IPS-15b (cell line): ENCODE measurements at regions not wholly inside any gene's neighbourhood (a gene's known extent, or its start where the extent isn't known, plus 50 kb on each side); places are given as distances from the start of the nearest gene placed in this dataset.

Source experiments
- H3K27me3 ChIP-seq: one replicate; pipeline ENCODE4 v1.6.1; 2013; ENCODE audit warnings: low read length; ENCODE audit not compliant: control insufficient read depth, insufficient read depth
- H3K36me3 ChIP-seq: one replicate; pipeline ENCODE4 v1.6.1; 2013; ENCODE audit warnings: low read length; ENCODE audit not compliant: control insufficient read depth, insufficient read depth
- H3K4me1 ChIP-seq: one replicate; pipeline ENCODE4 v1.6.1; 2013; ENCODE audit warnings: mild to moderate bottlenecking, low read length; ENCODE audit not compliant: control insufficient read depth, insufficient read depth
- H3K4me3 ChIP-seq: one replicate; pipeline ENCODE4 v1.5.1; 2013; ENCODE audit warnings: low read depth, low read length
- H3K9ac ChIP-seq: one replicate; pipeline ENCODE4 v1.6.1; 2013; ENCODE audit warnings: low read depth, mild to moderate bottlenecking, low read length
- H3K9me3 ChIP-seq: one replicate; pipeline ENCODE4 v1.6.1; 2013; ENCODE audit warnings: mild to moderate bottlenecking, low read length; ENCODE audit not compliant: control insufficient read depth, insufficient read depth

DNA sequence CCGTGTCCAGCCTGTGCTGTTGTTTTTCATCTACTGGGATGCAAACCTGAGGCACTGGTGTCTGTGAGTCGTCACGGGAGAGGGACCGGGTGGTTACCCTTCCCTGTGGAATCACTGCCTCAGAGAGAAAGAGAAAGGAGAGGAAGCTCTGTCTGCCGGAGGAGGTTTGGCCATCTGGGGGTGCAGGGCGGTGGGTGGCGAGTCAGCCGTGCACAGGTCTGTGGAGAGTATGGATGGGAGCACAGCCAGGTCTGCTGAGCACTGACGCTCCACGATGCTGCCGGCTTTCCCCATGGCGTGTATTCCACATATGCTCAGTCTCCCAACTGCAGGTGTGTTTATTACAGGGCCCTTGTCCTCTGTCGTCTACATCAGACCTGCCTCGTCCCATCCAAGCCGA lies 395.2 kb upstream of the IRX4 start:
- Histone ChIP-seq H3K4me1 (no peaks in the 10 kb centered on the region), H3K9me3 (no peaks in the 10 kb centered on the region), H3K9ac (no peak overlapping the region), H3K27me3 (no peaks in the 10 kb centered on the region), H3K36me3 (no peaks in the 10 kb centered on the region), H3K4me3 (no peak overlapping the region)

DNA sequence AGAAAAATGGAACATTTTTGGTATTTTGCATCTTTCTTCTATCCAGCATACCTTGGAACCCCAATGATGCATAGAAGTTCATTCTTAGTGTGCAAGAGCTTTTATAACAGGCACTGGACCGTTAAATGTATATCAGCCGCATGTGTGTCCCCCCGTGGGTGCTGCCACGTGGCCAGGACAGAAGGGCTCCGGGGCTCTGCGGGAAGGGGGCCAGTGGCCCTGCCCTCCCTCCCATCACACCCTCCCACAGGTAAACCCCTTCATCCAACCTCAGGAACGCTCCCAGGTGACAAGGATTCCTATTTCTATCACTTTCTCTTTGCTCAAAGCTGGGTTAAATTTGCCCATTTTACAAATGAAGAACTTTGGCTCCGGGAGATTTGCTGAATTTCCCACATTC lies 393.4 kb upstream of the IRX4 start:
- Histone ChIP-seq H3K4me1 (no peaks in the 10 kb centered on the region), H3K9ac (no peak overlapping the region)

DNA sequence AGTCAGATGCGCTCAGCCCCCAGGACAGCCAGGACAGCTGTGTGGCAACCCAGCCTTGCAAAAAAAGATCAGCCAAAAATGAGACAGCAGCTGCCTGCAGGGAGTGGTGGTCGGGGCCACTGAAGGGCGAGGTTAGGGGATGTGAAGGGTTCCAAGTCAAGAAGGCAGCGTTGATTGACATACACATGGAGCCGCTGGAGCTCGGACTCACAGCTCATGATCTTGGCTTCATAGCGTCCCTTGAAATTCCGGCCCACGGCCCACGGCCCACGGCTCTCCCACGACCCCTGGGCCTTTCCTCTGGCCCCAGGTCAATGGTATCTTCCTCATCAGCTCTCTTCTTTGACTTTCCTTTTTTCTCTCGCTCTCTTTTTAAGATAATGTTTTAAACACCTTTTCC lies 390.0 kb upstream of the IRX4 start:
- H3K27me3 ChIP-seq, result no peaks in the 10 kb centered on the region
- no peak overlapping the region for H3K9ac ChIP-seq
- H3K36me3 ChIP-seq, result no peaks in the 10 kb centered on the region
- H3K9me3 ChIP-seq, result no peaks in the 10 kb centered on the region
- no peaks in the 10 kb centered on the region for H3K4me1 ChIP-seq
- H3K4me3 ChIP-seq, result no peak overlapping the region

More for the DNA sequence above, 393.4 kb upstream of the IRX4 start:
- no peak overlapping the region for H3K4me3 ChIP-seq
- H3K27me3 ChIP-seq, result no peaks in the 10 kb centered on the region
- no peaks in the 10 kb centered on the region for H3K9me3 ChIP-seq
- H3K36me3 ChIP-seq, result no peaks in the 10 kb centered on the region

DNA sequence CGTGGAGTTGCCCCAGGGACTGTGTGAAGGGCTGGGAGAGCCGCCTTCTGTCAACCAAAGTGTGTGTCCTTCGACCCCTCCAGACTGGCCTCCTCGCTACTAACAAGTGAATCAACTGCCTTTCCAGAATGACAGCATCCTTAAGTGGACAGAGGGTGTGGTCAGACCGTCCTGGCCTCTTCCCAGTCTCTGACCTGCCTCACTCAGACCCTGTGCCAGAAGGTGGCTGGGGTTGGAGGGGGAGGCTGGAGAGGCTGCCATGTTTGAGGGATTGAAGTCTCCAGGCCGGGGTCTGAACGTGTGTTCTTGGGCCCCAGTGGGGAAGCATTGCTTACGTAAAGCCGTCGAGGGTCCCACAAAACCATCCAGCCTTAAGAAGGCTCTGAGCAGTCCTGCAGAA lies 389.3 kb upstream of the IRX4 start:
- no peaks in the 10 kb centered on the region for H3K36me3 ChIP-seq
- H3K4me1 ChIP-seq, result no peaks in the 10 kb centered on the region
- no peak overlapping the region for H3K9ac ChIP-seq
- no peak overlapping the region for H3K4me3 ChIP-seq
- H3K9me3 ChIP-seq, result no peaks in the 10 kb centered on the region
- no peaks in the 10 kb centered on the region for H3K27me3 ChIP-seq

- no peaks in the 10 kb centered on the region for H3K27me3 ChIP-seq
- H3K9ac ChIP-seq, result no peak overlapping the region
- H3K4me1 ChIP-seq, result no peaks in the 10 kb centered on the region
- no peaks in the 10 kb centered on the region for H3K9me3 ChIP-seq
- no peaks in the 10 kb centered on the region for H3K36me3 ChIP-seq
- no peak overlapping the region for H3K4me3 ChIP-seq
These were observed 388.6 kb upstream of the IRX4 start for GRCh38 chr5:2271316-2271715.

GRCh38 chr5:2270467-2270866 lies 387.7 kb upstream of the IRX4 start:
- no peak overlapping the region for H3K4me3 ChIP-seq
- no peaks in the 10 kb centered on the region for H3K9me3 ChIP-seq
- no peaks in the 10 kb centered on the region for H3K27me3 ChIP-seq
- H3K36me3 ChIP-seq, result no peaks in the 10 kb centered on the region
- H3K4me1 ChIP-seq, result no peaks in the 10 kb centered on the region
- no peak overlapping the region for H3K9ac ChIP-seq

DNA sequence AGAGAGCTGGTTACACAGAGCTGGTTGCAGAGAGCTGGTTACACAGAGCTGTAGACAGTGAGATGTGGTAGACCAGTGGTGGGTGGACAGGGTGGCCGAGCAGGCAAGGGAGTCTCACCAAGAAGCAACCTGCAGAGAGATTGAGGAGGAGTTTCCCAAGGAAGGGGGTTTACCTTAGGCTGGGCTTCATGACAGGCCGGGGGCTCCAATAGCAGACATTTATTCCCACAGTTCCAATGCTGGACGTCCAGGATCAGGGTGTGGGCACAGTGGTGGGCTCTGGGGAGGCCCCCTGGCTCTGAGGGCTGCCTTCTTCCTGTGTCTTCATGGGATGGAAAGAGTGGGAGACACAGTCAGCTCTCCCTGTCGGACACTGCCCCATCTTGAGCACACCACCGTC lies 386.9 kb upstream of the IRX4 start:
- Histone ChIP-seq H3K36me3 (no peaks in the 10 kb centered on the region), H3K4me3 (no peak overlapping the region), H3K4me1 (no peaks in the 10 kb centered on the region), H3K9me3 (no peaks in the 10 kb centered on the region), H3K9ac (no peak overlapping the region), H3K27me3 (no peaks in the 10 kb centered on the region)

DNA sequence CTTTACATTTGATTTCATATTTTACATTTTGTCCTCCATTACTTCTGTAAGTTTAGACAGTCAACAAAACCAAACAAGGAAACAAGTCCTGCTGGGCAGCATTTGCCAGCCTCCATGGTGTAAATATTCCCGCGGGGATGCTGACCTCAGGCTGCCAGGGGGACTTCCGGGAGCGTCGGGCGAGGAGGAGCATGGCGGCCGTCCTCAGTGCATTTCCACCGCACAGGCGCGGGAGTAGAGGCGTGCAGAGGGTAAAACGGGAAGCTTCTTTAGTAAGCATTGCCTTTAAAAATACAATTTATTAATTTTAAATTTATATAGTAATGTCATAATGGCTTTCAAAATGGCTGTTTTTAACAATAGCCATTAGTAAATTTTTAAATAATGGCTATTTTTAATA lies 385.3 kb upstream of the IRX4 start:
- no peaks in the 10 kb centered on the region for H3K27me3 ChIP-seq
- H3K36me3 ChIP-seq, result no peaks in the 10 kb centered on the region

DNA sequence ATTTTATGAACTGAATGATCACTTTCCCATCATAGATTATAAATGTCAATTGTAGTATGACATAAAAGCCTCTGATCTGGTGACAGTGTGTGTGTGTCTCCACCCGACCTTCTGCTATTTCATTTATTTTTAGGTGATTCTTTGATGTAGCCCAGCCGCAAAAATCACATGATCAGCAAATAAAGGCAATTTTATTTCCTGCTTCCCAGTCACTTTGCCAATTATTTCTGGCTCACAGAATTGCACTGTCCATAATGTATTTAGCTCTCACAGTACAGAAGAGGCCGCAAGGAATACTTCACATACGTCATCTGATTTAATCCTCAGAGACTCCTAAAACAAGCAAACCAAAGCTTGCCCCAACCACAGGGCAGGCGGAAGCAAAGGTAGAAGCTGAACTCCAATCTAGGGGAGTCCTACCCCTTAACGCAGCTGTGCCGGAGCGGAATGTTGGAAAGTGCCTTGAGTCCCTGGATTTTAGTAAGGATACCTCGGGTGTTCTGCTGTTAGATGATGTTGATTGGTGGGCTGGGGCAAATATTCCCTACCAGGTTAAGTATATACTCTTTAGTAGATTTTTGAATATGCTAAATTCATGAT lies 384.0 kb upstream of the IRX4 start:
- Histone ChIP-seq H3K36me3 (no peaks in the 10 kb centered on the region), H3K27me3 (no peaks in the 10 kb centered on the region), H3K9me3 (no peaks in the 10 kb centered on the region), H3K4me3 (no peak overlapping the region), H3K4me1 (no peaks in the 10 kb centered on the region), H3K9ac (no peak overlapping the region)

More for the DNA sequence above, 385.3 kb upstream of the IRX4 start:
- H3K4me3 ChIP-seq, result no peak overlapping the region
- no peaks in the 10 kb centered on the region for H3K9me3 ChIP-seq
- no peaks in the 10 kb centered on the region for H3K4me1 ChIP-seq
- H3K9ac ChIP-seq, result no peak overlapping the region

DNA sequence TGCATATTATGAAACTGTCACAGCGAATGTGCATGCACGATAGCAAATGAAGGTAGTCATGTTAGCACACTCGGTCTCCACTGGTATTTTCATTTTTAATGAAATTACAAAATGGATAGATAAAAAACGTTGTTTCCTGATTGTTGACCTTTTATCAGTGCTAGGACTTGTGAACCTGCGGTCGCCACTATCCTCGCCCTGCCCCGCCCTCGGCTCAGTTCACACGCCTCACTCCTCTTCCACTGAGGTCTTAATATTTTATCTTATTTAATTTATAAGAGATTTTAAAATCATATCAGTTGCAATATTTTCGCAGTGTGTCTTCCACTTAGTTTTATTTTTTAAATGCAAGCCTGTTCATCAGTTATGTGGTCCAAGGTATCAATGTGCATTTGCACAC lies 382.6 kb upstream of the IRX4 start:
- Histone ChIP-seq H3K9me3 (no peaks in the 10 kb centered on the region), H3K27me3 (no peaks in the 10 kb centered on the region), H3K4me3 (no peak overlapping the region), H3K9ac (no peak overlapping the region), H3K4me1 (no peaks in the 10 kb centered on the region), H3K36me3 (no peaks in the 10 kb centered on the region)

DNA sequence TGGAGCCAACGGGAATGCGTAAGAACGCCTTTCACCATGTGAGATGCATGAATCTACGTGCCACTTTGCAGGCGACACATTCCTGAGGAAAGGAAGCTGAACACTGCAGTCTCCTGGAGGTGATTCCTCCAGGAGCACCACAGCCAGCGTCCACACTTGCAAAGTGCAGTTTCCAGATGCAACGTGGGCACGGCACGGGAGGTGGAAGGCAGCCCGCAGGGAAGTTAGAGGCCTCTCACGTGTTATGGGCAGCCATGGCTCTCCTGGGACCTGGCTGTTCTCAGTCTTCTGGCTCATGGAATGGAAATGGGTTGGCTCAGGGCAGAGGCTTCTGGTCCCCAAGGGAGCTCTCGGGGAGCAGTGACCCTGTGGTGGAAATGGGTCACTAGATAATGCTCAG lies 381.0 kb upstream of the IRX4 start:
- H3K9me3 ChIP-seq, result no peaks in the 10 kb centered on the region
- H3K4me3 ChIP-seq, result no peak overlapping the region
- no peak overlapping the region for H3K9ac ChIP-seq
- no peaks in the 10 kb centered on the region for H3K27me3 ChIP-seq
- no peaks in the 10 kb centered on the region for H3K4me1 ChIP-seq
- H3K36me3 ChIP-seq, result no peaks in the 10 kb centered on the region

DNA sequence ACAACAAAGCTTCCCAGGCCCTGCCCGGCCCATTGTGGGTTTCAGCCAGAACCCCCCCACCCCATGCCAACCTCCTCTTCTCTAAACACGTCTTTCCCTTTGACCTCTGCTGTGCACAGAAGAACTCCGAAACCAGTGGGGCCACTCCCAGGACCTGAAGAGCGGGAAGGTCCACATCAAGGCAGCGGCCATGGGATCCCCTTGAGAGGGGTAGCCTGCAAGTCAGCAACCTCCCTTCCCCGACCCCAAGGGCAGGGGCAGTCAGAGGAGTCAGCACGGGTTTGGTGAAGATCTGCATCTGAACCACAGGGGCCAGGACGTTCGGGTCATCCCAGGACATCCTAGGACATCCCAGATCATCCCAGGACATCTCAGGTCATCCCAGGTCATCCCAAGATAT lies 379.9 kb upstream of the IRX4 start:
- Histone ChIP-seq H3K4me3 (no peak overlapping the region), H3K27me3 (no peaks in the 10 kb centered on the region), H3K9me3 (no peaks in the 10 kb centered on the region), H3K4me1 (no peaks in the 10 kb centered on the region), H3K36me3 (no peaks in the 10 kb centered on the region), H3K9ac (no peak overlapping the region)
